Stimulated activated CD4-positive, alpha-beta T cell treated with anti-CD3 and anti-CD28 coated beads, Interleukin-1b, Interleukin-23, amount 100 ng/mL, for 48 hours (primary cell): ENCODE measurements at regions not wholly inside any gene's neighbourhood (a gene's known extent, or its start where the extent isn't known, plus 50 kb on each side); places are given as distances from the start of the nearest gene placed in this dataset.
A peak's percentile ranks its signal among the peaks of the same experiment; 100 is the strongest.

Experiments
- DNase-seq: peaks from one replicate; pipeline ENCODE4 v3.0.0-alpha.2; 2020

- no peak for DNase-seq
Observed at GRCh38 chr12:77342253-77342652, 276.9 kb upstream of the E2F7 start.

- no peak for DNase-seq
Observed at GRCh38 chr12:77339610-77340009, 274.2 kb upstream of the E2F7 start.

GRCh38 chr12:77337362-77337761 is 272.0 kb upstream of the E2F7 start:
- DNase-seq, result no peak

- DNase-seq, result no peak
Observed at GRCh38 chr12:77334806-77335205, 269.4 kb upstream of the E2F7 start.

GRCh38 chr12:77328326-77328725 is 263.0 kb upstream of the E2F7 start:
- DNase-seq, result no peak

GRCh38 chr12:77325511-77326236 is 260.3 kb upstream of the E2F7 start:
- no peak for DNase-seq

GRCh38 chr12:77324763-77325468 is 259.5 kb upstream of the E2F7 start:
- DNase-seq, result peak; percentile 14

- no peak for DNase-seq
Observed at GRCh38 chr12:77324416-77324762, 259.0 kb upstream of the E2F7 start.

- DNase-seq, result no peak
Observed at GRCh38 chr12:77323788-77324415, 258.5 kb upstream of the E2F7 start.

- DNase-seq, result no peak
Observed at GRCh38 chr12:77319166-77319565, 253.8 kb upstream of the E2F7 start.

- DNase-seq, result no peak
Observed at GRCh38 chr12:77315407-77315806, 250.0 kb upstream of the E2F7 start.

GRCh38 chr12:77314378-77315052 is 249.1 kb upstream of the E2F7 start:
- no peak for DNase-seq

- no peak for DNase-seq
Observed at GRCh38 chr12:77308056-77308455, 242.7 kb upstream of the E2F7 start.

GRCh38 chr12:77300811-77301210 is 235.4 kb upstream of the E2F7 start:
- no peak for DNase-seq

- no peak for DNase-seq
Observed at GRCh38 chr12:77299910-77300669, 234.7 kb upstream of the E2F7 start.

- DNase-seq, result no peak
Observed at GRCh38 chr12:77299001-77299400, 233.6 kb upstream of the E2F7 start.

GRCh38 chr12:77294016-77294415 is 228.6 kb upstream of the E2F7 start:
- DNase-seq, result no peak

GRCh38 chr12:77274926-77275325 is 209.6 kb upstream of the E2F7 start:
- DNase-seq, result no peak

- DNase-seq, result no peak
Observed at GRCh38 chr12:77273898-77274297, 208.5 kb upstream of the E2F7 start.

GRCh38 chr12:77256956-77257355 is 191.6 kb upstream of the E2F7 start:
- DNase-seq, result no peak

GRCh38 chr12:77253321-77253720 is 188.0 kb upstream of the E2F7 start:
- no peak for DNase-seq

- no peak for DNase-seq
Observed at GRCh38 chr12:77251799-77252198, 186.4 kb upstream of the E2F7 start.

GRCh38 chr12:77249892-77250291 is 184.5 kb upstream of the E2F7 start:
- DNase-seq, result no peak
